AG10803 (cell line): ENCODE measurements at regions not wholly inside any gene's neighbourhood (a gene's known extent, or its start where the extent isn't known, plus 50 kb on each side); places are given as distances from the start of the nearest gene placed in this dataset.
A peak's percentile ranks its signal among the peaks of the same experiment; 100 is the strongest.

ENCODE experiments used
- DNase-seq: peaks from one replicate; pipeline ENCODE4 v3.0.0; 2010; ENCODE audit warnings: low read depth
- H3K4me3 ChIP-seq: 2 replicates; pipeline ENCODE4 v1.5.1; 2011; ENCODE audit warnings: mild to moderate bottlenecking, low read length, control low read depth
- CTCF ChIP-seq: conservative IDR thresholded peaks from 2 replicates; pipeline ENCODE4 v1.5.1; 2011; ENCODE audit warnings: mild to moderate bottlenecking, low read length, control low read depth, inconsistent platforms

DNA sequence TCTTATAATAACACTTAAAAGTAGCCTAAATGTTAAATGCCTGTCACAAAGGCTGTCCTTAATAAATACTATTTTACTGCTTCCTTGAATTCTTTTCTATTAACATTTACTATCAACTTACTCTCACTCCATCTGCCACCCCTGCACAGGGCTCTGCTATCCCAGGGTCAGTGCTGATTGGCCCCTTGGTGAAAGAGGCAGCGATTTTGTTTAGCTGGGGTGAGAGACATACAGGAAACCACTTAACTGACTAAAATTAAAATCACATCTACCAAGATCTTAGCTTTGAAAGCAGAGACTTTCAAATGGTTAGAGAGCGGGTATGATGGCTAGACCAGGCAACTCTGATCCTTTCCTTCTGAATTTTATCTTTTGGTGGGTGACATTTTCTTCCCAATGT lies 149.9 kb upstream of the HTR2A start:
- DNase-seq: no peak
- H3K4me3 ChIP-seq: no peak overlapping the region
- TF ChIP-seq CTCF: no peak

DNA sequence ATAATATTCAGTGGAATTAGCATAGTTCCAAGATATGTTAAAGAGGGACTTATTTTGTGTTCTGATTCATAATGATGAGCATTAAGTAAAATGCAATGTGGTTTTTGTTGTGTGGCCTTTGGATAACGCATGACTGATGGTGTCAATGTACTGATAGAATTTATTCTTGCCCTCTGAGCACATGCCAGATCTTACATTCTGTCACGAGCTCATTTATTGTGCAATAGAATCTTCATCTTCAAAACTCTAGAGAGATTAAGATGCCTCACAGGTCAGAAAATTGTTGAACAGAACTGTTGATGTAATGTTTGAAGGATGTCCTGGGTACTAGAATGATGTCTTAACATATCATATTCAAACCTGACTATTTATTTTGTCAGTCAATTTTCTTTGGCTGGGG lies 148.0 kb upstream of the HTR2A start:
- DNase-seq: no peak
- no peak overlapping the region for H3K4me3 ChIP-seq
- TF ChIP-seq CTCF: no peak

DNA sequence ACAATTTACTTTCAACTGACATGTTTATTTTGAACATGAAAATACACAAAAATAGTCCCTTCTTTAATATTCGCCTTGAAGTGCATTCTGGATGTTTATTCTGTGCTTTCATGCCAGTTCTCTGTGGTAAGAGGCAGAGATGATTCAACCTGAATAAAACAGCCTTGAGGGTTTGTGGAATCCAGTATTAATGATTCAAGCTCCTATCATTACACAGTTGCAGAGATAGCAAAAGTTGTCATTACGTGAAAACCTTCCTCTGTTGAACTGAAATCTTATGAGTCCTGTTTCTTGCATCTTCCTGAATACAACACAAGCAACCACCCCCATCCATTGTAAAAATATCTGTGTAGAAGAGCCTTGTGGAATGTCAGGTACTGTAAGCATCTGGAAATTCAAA lies 142.3 kb upstream of the HTR2A start:
- peak; percentile 74 for DNase-seq
- no peak for TF ChIP-seq CTCF
- H3K4me3 ChIP-seq: no peak overlapping the region

GRCh38 chr13:47038188-47038587 lies 141.3 kb upstream of the HTR2A start:
- DNase-seq: no peak
- H3K4me3 ChIP-seq: no peak overlapping the region
- TF ChIP-seq CTCF: no peak

GRCh38 chr13:47036294-47037008 lies 139.6 kb upstream of the HTR2A start:
- DNase-seq: no peak
- no peak overlapping the region for H3K4me3 ChIP-seq
- no peak for TF ChIP-seq CTCF

DNA sequence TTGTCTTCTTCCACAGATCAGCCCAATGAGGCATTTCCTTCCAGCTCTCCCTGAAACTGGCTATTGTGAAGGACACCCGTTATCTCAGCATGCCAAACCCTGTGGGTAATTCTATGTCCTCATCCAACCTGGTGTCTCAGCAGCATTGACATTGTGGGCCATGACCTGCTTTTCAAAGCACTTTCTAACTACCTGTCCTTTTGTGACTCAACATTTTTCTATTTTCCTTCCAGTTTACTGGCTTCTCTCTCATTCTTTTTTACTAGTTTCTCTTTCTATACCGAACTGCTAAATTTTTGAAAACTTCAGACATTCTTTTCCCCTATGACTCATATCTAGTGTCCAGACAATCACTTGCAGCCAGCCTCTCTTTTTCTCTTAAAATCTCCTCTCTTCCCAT lies 136.4 kb upstream of the HTR2A start:
- H3K4me3 ChIP-seq: peak overlapping the region; percentile 54
- peak; percentile 48 for DNase-seq
- no peak for TF ChIP-seq CTCF

DNA sequence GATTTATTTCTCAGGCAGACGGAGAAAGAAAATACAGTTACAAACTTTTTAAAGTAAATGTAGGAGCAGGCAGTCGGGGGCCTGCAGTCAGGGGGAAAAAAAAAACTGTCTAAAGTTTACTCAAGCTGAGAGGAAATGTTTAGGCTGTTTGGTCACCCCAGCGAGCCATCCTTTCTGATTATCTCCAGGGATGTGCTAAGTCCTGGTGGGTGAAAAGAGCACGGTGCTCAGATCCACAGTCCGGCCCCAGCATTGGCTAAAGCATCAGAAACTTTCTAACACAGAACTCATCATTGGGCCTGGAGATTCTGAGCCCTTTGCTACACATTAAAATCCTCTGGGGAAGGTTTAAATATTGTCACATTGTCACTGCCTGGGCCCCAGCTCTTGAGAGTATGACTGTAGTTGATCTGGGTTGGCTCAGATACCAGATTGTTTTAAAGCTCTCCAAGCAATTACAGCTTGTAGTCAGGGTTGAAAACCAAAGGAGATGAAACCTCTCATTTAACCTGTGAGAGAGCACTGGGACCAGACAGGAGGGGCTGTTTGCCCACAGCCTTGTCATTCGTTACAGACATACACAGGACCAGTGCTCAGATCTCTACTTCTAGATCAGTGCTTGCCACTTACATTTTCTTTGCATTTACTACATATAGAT lies 131.1 kb upstream of the HTR2A start:
- DNase-seq: no peak
- TF ChIP-seq CTCF: no peak
- H3K4me3 ChIP-seq: no peak overlapping the region
